CD4-positive, alpha-beta T cell treated with Interleukin-15 for 1 hour (primary cell): ENCODE measurements at regions not wholly inside any gene's neighbourhood (a gene's known extent, or its start where the extent isn't known, plus 50 kb on each side); places are given as distances from the start of the nearest gene placed in this dataset.
"Not testable (repeated sequence)": the region's sequence is repeated elsewhere in the genome, so short reads cannot be mapped to it uniquely, and the experiment has no call there.

ENCODE experiments used
- DNase-seq: peaks from one replicate; pipeline ENCODE4 v3.0.0-alpha.2; 2020

DNA sequence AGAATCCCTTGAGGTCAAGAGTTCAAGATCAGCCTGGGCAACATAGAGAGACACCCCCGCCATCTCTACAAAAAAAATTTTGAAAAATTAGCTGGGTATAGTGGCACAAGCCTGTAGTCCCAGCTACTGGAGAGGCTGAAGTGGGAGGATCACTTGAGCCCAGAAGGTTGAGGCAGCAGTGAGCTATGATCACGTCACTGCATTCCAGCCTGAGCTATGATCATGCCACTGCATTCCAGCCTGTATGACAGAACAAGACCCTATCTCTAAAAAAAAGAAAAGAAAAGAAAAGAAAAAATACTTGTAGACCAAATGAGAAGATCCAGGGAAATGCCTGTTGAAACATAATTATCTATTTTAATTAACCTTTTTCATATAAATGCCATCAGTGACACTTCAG lies 93.8 kb upstream of the MDM1 start:
- no peak for DNase-seq

DNA sequence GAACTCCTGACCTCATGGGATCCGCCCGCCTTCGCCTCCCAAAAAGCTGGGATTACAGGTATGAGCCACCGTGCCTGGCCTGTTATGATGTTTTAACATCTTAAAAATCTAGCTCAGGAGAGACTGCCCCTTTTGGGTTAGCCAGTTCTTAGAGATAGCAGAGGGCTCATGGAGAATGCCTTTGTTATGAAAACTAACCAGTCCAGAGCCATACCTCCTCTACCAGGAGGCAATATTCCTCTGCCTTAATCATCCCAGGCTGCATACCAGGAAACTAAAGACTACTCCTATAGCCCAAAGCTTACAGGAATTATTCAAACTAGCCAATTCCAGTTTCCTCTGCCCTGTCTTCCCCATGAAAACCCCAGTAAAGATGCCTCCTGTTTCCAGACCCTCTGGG lies 96.0 kb upstream of the MDM1 start:
- no peak for DNase-seq

DNA sequence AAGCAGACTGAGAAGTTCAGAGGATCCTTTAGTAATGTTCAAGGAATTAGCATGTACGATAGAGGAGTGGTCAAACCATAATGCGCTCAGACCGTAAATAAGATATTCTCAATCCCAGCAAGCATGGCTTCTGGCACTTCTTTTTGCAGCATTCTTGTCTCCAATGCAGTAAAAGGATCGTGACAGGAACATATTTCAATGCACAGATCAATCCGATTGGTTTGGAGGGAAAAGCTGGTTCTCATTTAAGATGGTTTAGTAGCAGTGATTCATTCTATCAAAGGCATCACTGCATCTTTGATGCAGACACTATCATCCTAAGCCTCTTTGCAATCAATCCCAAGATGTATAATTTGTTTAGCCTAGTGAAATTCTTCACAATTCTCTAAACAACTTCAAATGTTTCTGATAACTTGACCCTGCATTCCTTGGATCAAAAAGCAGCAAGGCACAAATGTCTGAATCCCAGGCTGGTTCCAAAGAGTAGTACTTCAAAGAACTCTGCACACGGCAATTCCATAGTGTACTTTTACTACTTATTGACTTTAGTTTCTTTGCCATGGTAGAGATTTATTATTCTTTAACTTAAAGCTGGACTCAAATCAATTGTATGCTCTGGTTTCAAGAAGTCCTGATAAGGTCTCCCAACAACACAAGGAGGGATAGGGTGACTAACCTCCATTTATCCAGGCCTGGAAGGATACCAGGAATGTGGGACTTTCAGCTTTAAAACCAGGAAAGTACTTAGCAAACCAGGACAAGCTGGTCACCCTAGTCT lies 96.8 kb upstream of the MDM1 start:
- DNase-seq, result no peak

GRCh38 chr12:68429696-68430095 lies 97.5 kb upstream of the MDM1 start:
- no peak for DNase-seq

DNA sequence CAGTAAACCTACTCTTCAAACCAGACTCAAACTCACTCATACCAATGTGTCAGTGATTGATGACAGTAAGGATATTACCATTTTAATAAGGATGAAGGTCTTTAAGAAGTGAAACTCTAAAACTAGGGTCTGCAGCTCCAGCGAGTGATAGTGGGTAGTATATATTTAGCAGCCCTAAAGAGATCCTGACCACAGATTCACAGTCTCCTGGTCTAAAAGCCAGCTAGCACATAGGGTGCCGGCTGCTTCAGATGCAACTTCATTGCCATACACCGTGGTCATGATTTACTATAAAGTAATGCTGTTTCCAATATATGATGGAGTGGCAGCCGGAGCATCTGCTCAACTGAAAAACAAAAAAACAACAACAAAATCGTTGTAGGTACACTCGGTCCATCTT lies 99.6 kb upstream of the MDM1 start:
- DNase-seq, result no peak

GRCh38 chr12:68432622-68433021 lies 100.5 kb upstream of the MDM1 start:
- no peak for DNase-seq

DNA sequence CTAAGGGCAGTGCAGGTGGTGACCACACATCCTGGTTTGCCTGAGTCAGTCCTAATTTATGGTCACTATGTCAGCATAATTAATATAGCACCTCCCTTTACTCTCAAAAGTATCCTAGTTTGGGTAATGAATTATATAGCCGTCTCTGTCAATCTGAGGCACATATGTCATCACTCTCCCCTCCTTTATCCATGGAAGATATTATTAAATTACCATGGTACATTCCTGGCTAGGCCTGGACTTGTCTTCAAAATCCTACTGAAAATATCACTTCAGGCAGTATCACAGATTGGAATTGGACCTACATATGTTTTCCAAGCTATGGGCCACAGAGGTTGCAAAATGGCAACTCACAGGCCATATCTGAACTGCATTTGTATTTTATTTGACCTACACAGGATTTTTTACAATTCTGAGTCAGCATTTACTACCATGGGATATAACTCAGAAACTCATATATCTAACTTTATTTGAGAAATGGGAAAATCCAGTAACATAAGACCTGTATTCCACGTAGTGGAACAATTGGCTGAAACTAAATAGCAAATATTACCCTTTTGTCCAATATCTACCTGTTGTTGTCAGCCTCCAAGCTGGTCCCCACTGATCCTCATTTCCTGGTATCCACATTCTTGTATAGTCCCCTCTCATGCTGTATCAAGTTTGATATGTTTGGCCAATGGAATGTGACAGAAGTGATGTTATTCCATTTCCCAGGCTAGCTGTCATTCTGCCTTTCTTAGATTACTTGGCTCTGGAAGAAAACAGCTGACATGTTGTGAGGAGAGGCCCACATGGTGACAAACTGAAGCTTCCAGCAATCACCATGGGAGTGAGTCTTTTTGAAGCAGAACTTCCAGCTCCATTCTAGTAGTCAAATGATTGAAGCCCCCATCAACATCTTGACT lies 102.5 kb upstream of the MDM1 start:
- DNase-seq, result no peak

DNA sequence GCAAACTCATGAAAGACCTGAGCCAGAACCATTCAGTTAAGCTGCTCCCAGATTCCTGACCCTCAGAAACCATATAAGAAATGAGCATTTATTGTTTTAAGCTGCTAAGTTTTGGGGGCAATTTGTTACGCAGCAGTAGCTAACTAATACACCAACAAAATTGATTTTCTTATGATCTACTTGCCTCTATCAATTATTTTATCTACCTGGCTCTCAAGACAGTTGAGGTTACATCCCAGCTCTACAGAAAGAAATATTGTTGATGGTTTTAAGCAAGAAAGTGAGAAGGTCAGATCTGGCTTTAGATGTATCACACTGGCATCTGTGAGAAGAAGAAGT lies 103.1 kb upstream of the MDM1 start:
- DNase-seq, result no peak

- DNase-seq, result no peak
These were observed 103.7 kb upstream of the MDM1 start for GRCh38 chr12:68435816-68436215.

DNA sequence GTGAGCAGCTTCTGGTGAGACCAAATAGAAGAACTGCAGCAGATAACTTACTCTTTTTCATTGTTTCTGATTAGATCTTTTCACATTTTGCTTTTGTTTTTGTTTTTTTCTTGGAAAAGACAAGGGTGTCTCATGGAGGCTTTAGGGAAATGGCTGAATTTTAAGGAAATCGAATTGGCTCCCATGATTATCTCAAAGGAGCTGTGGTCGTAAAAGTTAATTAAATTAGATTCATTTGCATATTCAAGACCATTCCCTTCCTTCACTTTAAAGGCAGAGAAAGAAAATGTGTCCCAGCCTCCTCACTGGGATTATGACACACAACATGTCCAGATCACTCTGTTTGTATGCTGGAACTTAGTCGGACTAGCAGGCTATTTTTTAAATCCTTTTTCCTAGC lies 106.4 kb upstream of the MDM1 start:
- no peak for DNase-seq

DNA sequence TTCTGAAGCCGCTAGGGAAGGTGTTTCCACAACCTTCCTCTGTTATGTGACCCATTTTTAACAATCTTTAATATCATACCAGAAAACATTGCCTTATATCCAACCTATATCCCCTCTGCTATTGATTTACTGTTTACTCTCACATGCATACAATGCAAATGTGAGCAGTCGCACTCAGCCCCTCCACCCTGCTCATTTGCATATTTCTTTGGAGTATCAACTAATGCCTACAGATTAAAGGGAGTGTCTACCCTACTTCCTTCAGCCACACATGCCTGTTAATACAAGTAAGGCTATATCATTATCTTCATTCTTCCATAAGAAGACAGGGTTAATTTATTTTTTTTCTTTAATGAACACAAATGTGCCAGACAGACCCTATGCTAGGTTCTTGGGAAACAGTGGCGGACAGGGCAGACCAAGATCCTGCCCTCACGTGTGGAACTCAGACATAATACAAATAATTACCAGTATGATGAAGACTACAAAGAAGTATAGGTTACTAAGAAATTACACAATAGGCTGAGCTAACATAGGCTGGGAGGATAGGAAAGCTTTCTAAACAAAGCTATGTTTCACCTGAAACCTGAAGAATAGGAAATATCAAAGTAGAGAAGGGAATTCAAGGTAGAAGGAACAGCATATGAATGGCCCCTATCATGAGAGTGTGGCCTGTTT lies 107.3 kb upstream of the MDM1 start:
- no peak for DNase-seq

DNA sequence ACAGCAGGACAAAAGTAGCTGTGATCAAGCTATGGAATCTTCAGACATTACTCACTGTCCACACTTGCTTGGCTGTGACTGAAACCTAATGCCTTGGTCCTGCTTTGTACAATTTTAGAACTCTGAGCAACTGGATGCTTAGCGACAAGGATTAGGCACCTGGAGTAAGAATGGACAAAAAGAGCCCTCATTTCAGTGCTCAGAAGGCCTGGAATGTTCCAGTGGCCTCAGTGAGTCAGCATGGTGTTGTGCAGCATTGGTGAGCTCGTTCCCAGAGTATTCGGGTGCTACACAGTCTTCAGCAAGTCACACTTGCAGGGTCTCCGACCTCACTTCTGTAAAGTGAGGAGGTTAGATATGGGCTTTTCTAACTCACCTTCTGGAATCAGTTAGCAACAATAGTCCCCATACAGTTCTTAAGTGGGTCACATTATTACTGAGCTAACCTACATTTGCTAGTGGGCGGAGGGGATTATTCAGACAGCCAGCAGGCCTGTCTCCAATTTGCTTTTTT lies 108.0 kb upstream of the MDM1 start:
- DNase-seq, result no peak

GRCh38 chr12:68441167-68441566 lies 109.0 kb upstream of the MDM1 start:
- no peak for DNase-seq

DNA sequence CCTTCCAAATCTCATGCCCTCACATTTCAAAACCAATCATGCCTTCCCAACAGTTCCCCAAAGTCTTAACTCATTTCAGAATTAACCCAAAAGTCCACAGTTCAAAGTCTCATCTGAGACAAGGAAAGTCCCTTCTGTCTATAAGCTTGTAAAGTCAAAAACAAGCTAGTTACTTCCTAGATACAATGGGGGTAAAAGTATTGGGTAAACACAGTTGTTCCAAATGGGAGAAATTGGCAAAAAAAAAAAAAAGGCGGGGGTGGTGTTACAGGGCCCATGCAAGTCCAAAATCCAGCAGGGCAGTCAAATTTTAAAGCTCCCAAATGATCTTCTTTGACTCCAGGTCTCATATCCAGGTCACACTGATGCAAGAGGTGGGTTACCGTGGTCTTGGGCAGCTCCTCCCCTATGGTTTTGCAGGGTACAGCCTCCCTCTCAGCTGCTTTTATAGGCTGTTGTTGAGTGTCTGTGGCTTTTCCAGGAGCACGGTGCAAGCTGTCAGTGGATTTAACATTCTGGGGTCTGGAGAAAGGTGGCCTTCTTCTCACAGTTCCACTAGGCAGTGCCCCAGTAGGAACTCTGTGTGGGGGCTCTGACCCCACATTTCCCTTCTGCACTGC lies 110.3 kb upstream of the MDM1 start:
- not testable (repeated sequence) for DNase-seq

- not testable (repeated sequence) for DNase-seq
These were observed 111.5 kb upstream of the MDM1 start for GRCh38 chr12:68443695-68444094.

DNA sequence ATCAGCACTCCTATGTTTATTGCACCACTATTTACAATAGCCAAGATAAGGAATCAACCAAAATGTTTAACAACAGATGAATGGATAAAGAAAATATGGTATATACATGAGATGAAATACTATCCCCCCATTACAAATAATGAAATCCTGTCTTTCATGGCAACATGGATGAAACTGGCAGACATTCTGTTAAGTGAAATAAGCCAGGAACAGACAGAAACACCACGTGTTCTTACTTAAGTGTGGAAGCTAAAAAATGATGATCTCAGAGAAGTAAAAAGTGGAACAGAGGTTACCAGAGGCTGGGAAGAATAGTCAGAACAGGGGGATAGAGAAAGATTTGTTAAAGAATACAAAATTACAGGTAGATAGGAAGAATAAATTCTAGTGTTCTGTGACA lies 113.7 kb upstream of the MDM1 start:
- DNase-seq, result no peak

GRCh38 chr12:68446384-68446783 lies 114.2 kb upstream of the MDM1 start:
- no peak for DNase-seq

DNA sequence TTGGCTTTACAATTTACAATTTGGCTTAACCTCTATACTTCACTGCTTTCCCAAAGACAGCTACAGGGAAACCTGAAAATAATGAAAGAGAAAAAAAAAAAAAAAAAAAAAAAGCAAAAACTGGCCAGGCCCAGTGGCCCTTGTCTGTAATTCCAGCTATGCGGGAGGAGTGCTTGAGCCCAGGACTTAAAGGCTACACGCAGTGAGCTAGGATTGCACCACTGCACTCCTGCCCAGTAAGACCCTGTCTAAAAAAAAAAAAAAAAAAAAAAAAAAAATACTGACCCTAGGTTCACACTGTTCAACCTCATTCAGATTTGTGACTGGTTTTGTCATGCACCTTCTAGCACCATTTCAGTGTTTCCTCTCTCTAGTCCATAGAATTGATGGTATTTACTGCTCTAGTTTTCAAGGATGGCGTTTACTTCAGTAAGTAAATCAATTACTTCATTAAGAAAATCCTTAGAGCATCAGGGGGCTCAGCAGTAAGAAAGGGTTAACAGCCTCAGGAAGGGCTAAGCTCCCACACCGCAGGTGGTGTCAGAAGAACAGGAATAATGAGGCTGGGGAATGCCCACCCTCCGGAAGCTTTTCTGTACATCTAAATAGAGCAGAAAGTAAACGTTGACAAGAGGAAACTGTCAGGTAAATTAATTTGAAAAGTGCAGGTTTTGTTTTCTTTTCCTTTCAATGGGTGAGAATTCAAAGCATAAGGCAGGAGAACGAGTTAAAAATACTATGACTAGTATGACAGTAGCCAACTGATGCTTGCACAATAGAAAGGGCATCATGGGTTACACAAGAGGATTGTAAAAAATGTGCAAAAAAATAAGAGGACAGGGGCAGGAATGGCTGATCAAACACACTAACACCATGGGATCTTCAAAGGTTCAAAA lies 115.0 kb upstream of the MDM1 start:
- DNase-seq, result no peak

GRCh38 chr12:68447797-68448260 lies 115.7 kb upstream of the MDM1 start:
- DNase-seq, result no peak

GRCh38 chr12:68449196-68449595 lies 117.0 kb upstream of the MDM1 start:
- no peak for DNase-seq

DNA sequence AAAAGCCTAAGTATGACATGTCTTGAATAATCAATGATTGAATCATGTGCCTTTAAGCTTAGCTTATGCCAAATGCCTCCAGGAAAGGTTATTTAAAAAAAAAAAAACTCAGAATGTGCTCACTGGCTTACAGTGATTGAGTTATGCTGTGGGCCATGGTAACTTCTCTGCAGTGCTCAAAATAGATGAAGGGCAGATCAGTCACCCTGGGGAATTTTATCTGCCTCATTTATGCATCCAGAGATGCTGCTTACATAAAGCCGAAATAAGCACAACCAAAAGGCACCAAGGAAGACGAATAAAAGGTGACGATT lies 118.7 kb upstream of the MDM1 start:
- DNase-seq, result no peak
